ENCODE measurements at regions not wholly inside any gene's neighbourhood (a gene's known extent, or its start where the extent isn't known, plus 50 kb on each side); places are given as distances from the start of the nearest gene placed in this dataset.

GRCh38 chr17:14859542-14859941, 405.6 kb downstream of the PMP22 start:
- H3K36me3 ChIP-seq: no peaks in the 10 kb centered on the region
- intact Hi-C loops (cut with DNase I): no loop called here
- no peak overlapping the region for H3K27ac ChIP-seq
- no peak for DNase-seq
- H3K9me3 ChIP-seq: no peaks in the 10 kb centered on the region
- no peak for TF ChIP-seq POLR2A (IDR thresholded peaks at IDR 0.05)
- TF ChIP-seq CTCF (IDR thresholded peaks at IDR 0.05): no peak
- no peak overlapping the region for H3K4me3 ChIP-seq
- WGBS, 2 donors: 14 to 21% methylated on average over 3 of the region's 3 CpGs
- H3K4me1 ChIP-seq: no peaks in the 10 kb centered on the region
- no peaks in the 10 kb centered on the region for H3K27me3 ChIP-seq

- Histone ChIP-seq H3K36me3 (no peaks in the 10 kb centered on the region), H3K9me3 (no peaks in the 10 kb centered on the region), H3K4me3 (no peak overlapping the region), H3K27me3 (no peaks in the 10 kb centered on the region), H3K27ac (no peak overlapping the region), H3K4me1 (no peaks in the 10 kb centered on the region)
- no peak for DNase-seq
- TF ChIP-seq POLR2A (IDR thresholded peaks at IDR 0.05) (no peak), CTCF (IDR thresholded peaks at IDR 0.05) (no peak)
- intact Hi-C loops (cut with DNase I): no loop called here
- 68 to 80% methylated on average over 8 to 9 of the region's 10 CpGs for WGBS, 2 donors
Observed at GRCh38 chr17:14856176-14856575, 408.9 kb downstream of the PMP22 start.

- TF ChIP-seq CTCF (IDR thresholded peaks at IDR 0.05) (no peak), POLR2A (IDR thresholded peaks at IDR 0.05) (no peak)
- H3K36me3 ChIP-seq: no peaks in the 10 kb centered on the region
- DNase-seq: no peak
- intact Hi-C loops (cut with DNase I): no loop called here
- H3K27ac ChIP-seq: no peak overlapping the region
- H3K4me1 ChIP-seq: no peaks in the 10 kb centered on the region
- WGBS, 2 donors: 93 to 96% methylated on average over 4 of the region's 4 CpGs
- no peaks in the 10 kb centered on the region for H3K9me3 ChIP-seq
- no peak overlapping the region for H3K4me3 ChIP-seq
- no peaks in the 10 kb centered on the region for H3K27me3 ChIP-seq
Observed at GRCh38 chr17:14854691-14855090, 410.4 kb downstream of the PMP22 start.

- intact Hi-C loops (cut with DNase I): no loop called here
- H3K27ac ChIP-seq: peak overlapping the region in 3 of 4 donors; percentile 28 to 69 (median 58)
- DNase-seq: no peak
Observed at GRCh38 chr17:14845591-14846281, 419.4 kb downstream of the PMP22 start.

More at GRCh38 chr17:14845591-14846281, 419.4 kb downstream of the PMP22 start:
- 24 to 28% methylated on average over 5 to 6 of the region's 8 CpGs for WGBS, 2 donors
- peaks cover 0 to 5% (median 0%) of the 10 kb centered on the region in 3 donors for H3K9me3 ChIP-seq
- no peaks in the 10 kb centered on the region for H3K27me3 ChIP-seq
- peaks cover 0 to 22% (median 4%) of the 10 kb centered on the region in 3 donors for H3K4me1 ChIP-seq
- H3K4me3 ChIP-seq: peak overlapping the region in 1 of 4 donors; percentile 21
- TF ChIP-seq CTCF (IDR thresholded peaks at IDR 0.05) (no peak), POLR2A (IDR thresholded peaks at IDR 0.05) (no peak)
- no peaks in the 10 kb centered on the region for H3K36me3 ChIP-seq
